ENCODE measurements at regions not wholly inside any gene's neighbourhood (a gene's known extent, or its start where the extent isn't known, plus 50 kb on each side); places are given as distances from the start of the nearest gene placed in this dataset.

DNA sequence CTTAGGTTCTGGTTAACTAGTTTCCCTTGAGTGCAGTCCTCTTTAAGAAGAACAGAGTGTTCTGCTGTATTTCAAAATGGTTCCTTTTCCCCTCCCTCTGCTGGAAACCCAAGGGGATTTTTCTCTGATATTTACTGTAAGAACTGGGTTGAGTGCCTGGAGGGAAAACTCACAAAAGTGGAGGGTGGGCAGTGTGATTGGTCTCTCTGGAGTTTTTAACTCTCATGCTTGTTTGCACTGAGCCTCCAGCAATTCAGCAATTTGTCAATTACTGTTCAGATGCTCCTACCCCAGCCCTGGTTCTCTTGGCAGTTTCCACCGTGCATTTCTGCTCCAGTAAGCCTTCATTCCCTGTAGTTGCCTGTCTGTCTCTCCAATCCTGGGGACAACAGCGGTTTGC lies 273.4 kb upstream of the SORCS1 start:
- TF ChIP-seq, protein P1, sequence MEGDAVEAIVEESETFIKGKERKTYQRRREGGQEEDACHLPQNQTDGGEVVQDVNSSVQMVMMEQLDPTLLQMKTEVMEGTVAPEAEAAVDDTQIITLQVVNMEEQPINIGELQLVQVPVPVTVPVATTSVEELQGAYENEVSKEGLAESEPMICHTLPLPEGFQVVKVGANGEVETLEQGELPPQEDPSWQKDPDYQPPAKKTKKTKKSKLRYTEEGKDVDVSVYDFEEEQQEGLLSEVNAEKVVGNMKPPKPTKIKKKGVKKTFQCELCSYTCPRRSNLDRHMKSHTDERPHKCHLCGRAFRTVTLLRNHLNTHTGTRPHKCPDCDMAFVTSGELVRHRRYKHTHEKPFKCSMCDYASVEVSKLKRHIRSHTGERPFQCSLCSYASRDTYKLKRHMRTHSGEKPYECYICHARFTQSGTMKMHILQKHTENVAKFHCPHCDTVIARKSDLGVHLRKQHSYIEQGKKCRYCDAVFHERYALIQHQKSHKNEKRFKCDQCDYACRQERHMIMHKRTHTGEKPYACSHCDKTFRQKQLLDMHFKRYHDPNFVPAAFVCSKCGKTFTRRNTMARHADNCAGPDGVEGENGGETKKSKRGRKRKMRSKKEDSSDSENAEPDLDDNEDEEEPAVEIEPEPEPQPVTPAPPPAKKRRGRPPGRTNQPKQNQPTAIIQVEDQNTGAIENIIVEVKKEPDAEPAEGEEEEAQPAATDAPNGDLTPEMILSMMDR (IDR thresholded peaks at IDR 0.05), result no peak
- no peak for TF ChIP-seq EZH2 (IDR thresholded peaks at IDR 0.05; ENCODE audit: borderline replicate concordance, insufficient read depth, low read depth, low read length, poor library complexity, severe bottlenecking)

Data from B cell (primary cell).